Ishikawa (cell line): ENCODE measurements at regions not wholly inside any gene's neighbourhood (a gene's known extent, or its start where the extent isn't known, plus 50 kb on each side); places are given as distances from the start of the nearest gene placed in this dataset.

ENCODE experiments used
- CEBPB ChIP-seq: IDR thresholded peaks from 2 replicates; pipeline ENCODE4 v1.6.1; 2012
- EP300 ChIP-seq: IDR thresholded peaks from 2 replicates; pipeline ENCODE4 v1.6.1; 2012; ENCODE audit warnings: borderline replicate concordance
- NFIC ChIP-seq: IDR thresholded peaks from 2 replicates; pipeline ENCODE4 v1.6.1; 2012
- RAD21 ChIP-seq: IDR thresholded peaks from 2 replicates; pipeline ENCODE4 v1.6.1; 2012; ENCODE audit warnings: low read depth
- TCF12 ChIP-seq: IDR thresholded peaks from 2 replicates; pipeline ENCODE4 v1.6.1; 2012; ENCODE audit warnings: low read depth
- YY1 ChIP-seq: IDR thresholded peaks from 2 replicates; pipeline ENCODE4 v1.6.1; 2012; ENCODE audit warnings: low read depth
- ZBTB7A ChIP-seq: IDR thresholded peaks from 2 replicates; pipeline ENCODE4 v1.6.1; 2012; ENCODE audit warnings: low read depth
- TF ChIP-seq, protein P1 (sequence below): IDR thresholded peaks from 2 replicates; pipeline ENCODE4 v1.6.1; 2012
- TF ChIP-seq, protein P2 (sequence below): IDR thresholded peaks from 2 replicates; pipeline ENCODE4 v1.6.1; 2012; ENCODE audit warnings: low read depth, mild to moderate bottlenecking

DNA sequence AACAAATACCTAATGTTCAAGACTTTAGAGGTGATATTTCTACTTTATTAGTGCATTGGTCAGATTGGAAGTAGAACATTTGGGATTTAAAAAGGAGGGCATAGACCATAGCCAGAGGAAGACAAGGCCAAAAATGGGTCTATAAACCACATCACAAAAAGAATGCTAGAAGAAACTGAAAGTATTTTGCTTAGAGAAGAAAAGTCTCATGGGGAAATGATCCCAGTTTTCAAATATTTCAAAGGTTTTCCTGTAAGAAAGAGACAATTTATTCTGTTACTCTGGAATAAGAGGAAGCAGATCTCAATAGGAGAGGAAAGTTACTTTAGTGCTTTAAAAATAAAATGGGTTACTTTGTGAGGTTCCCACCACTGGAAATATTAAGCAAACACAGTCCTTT is 341.4 kb downstream of the TNS1 start:
- TF ChIP-seq YY1 (no peak), RAD21 (no peak), EP300 (no peak), NFIC (no peak), TCF12 (no peak), ZBTB7A (no peak), CEBPB (no peak)
- TF ChIP-seq, protein P1, sequence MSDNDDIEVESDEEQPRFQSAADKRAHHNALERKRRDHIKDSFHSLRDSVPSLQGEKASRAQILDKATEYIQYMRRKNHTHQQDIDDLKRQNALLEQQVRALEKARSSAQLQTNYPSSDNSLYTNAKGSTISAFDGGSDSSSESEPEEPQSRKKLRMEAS: no peak
- TF ChIP-seq, protein P2, sequence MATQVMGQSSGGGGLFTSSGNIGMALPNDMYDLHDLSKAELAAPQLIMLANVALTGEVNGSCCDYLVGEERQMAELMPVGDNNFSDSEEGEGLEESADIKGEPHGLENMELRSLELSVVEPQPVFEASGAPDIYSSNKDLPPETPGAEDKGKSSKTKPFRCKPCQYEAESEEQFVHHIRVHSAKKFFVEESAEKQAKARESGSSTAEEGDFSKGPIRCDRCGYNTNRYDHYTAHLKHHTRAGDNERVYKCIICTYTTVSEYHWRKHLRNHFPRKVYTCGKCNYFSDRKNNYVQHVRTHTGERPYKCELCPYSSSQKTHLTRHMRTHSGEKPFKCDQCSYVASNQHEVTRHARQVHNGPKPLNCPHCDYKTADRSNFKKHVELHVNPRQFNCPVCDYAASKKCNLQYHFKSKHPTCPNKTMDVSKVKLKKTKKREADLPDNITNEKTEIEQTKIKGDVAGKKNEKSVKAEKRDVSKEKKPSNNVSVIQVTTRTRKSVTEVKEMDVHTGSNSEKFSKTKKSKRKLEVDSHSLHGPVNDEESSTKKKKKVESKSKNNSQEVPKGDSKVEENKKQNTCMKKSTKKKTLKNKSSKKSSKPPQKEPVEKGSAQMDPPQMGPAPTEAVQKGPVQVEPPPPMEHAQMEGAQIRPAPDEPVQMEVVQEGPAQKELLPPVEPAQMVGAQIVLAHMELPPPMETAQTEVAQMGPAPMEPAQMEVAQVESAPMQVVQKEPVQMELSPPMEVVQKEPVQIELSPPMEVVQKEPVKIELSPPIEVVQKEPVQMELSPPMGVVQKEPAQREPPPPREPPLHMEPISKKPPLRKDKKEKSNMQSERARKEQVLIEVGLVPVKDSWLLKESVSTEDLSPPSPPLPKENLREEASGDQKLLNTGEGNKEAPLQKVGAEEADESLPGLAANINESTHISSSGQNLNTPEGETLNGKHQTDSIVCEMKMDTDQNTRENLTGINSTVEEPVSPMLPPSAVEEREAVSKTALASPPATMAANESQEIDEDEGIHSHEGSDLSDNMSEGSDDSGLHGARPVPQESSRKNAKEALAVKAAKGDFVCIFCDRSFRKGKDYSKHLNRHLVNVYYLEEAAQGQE: no peak
